ENCODE measurements at regions not wholly inside any gene's neighbourhood (a gene's known extent, or its start where the extent isn't known, plus 50 kb on each side); places are given as distances from the start of the nearest gene placed in this dataset.
"Not testable (repeated sequence)": the region's sequence is repeated elsewhere in the genome, so short reads cannot be mapped to it uniquely, and the experiment has no call there.

DNA sequence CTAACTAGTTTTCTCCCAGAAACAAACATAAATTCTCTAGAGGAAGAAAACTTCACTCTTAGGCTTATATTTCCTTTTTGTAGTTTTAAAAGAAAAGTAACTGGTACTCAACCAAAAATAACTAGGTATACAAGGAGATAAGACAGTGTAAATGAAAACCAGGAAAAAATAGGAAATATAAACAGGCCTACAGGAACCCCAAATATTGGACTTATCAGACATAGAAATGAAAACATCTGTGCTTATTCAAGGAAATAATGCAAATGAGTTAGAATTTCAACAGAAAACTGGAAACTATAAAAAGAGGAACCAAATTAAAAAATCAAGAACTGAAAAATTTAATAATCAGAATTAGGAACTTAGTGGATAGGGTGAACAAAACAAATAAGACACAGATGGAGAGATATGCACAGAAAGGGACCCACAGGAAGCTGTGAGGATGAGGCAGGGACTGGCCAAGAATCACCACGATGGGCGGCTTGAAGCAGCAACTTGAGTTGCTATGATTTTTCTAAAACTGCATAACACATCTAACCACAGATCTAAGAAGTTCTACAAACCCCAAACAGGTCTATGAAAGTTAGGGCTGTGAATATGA is 67.5 kb upstream of the ACTRT2 start:
- no peak for DNase-seq

GRCh38 chr1:2955652-2956051 is 65.6 kb upstream of the ACTRT2 start:
- no peak for DNase-seq

DNA sequence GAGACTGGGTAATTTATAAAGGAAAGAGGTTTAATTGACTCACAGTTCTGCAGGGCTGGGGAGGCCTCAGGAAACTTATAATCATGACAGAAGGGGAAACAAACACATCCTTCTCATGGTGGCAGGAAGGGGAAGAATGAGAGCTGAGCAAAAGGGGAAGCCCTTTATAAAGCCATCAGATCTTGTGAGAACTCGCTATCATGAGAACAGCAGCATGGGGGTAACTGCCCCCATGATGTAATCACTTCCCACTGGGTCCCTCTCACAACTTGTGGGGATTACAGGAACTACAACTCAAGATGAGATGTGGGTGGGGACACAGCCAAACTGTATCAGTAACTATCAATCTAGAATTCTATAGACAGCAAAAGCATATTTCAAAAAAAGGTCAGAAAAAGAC is 64.7 kb upstream of the ACTRT2 start:
- no peak for DNase-seq

DNA sequence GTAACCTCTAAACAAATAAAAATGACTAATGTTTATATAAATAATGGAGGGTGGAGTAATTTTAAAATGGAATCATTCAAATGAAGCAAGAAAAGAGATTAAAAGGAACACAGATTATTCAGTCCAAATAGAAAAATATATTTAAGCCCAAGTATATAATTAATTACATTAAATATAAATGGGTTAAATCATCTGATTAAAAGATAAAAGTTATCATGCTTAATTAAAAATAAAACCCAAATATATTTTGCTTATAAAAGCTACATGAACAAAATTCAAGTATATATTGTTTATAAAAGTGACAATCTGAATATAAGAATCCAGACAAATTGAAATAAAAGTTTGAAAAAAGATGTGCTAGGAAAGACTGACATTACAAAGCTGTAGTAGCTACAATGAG is 63.9 kb upstream of the ACTRT2 start:
- no peak for DNase-seq

- DNase-seq, result not testable (repeated sequence)
Measured at GRCh38 chr1:2959881-2960280, 61.4 kb upstream of the ACTRT2 start.

GRCh38 chr1:2961081-2961480 is 60.2 kb upstream of the ACTRT2 start:
- no peak for DNase-seq

- DNase-seq, result no peak
Measured at GRCh38 chr1:2961661-2962060, 59.6 kb upstream of the ACTRT2 start.

DNA sequence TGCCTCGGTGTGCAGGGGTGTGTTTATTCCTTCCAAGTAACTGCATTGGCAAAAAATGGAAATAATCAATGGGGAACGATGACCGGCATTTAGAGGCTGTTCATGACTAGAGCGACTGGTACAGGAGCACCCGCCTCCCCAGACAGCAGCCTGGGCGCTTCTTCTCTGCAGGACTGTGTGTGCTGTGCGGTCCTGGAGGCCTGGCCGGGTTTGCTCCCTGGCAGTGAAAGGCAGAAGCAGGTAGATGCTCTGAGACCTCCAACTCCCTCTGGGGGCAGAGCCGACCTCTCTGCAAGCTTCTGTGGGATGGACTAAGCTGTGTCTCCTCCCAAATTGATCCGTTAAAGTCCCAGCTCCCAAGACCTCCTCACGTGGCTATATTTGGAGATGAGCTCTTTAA is 59.2 kb upstream of the ACTRT2 start:
- DNase-seq, result no peak

DNA sequence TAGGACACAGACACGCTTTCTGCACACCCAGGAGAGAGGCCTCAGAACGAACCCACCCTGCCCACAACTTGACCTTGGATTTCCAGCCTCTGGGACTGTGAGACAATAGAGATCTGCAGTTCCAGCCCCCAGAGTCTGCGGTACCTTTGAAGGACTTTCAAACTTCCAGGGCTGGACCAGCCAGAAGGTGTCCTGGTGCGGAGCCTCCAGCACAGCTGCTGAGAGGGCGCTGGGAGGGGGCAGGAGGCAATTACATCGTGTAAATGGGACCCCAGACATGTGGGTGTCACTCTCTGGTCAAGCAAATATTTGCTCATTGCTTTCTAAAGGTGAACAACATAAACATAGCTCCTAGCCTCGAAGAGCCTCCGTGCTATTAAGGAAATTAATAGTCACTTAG is 58.7 kb upstream of the ACTRT2 start:
- no peak for DNase-seq

- no peak for DNase-seq
Measured at GRCh38 chr1:2962946-2963345, 58.3 kb upstream of the ACTRT2 start.

GRCh38 chr1:2965676-2966075 is 55.6 kb upstream of the ACTRT2 start:
- DNase-seq, result no peak

GRCh38 chr1:2966449-2967328 is 54.6 kb upstream of the ACTRT2 start:
- no peak for DNase-seq

- DNase-seq, result no peak
Measured at GRCh38 chr1:2967329-2967725, 53.9 kb upstream of the ACTRT2 start.

- no peak for DNase-seq
Measured at GRCh38 chr1:2967881-2968280, 53.4 kb upstream of the ACTRT2 start.

- no peak for DNase-seq
Measured at GRCh38 chr1:2968471-2968881, 52.8 kb upstream of the ACTRT2 start.

GRCh38 chr1:2969011-2969844 is 52.0 kb upstream of the ACTRT2 start:
- no peak for DNase-seq

- DNase-seq, result no peak
Measured at GRCh38 chr1:2969845-2970291, 51.4 kb upstream of the ACTRT2 start.

DNA sequence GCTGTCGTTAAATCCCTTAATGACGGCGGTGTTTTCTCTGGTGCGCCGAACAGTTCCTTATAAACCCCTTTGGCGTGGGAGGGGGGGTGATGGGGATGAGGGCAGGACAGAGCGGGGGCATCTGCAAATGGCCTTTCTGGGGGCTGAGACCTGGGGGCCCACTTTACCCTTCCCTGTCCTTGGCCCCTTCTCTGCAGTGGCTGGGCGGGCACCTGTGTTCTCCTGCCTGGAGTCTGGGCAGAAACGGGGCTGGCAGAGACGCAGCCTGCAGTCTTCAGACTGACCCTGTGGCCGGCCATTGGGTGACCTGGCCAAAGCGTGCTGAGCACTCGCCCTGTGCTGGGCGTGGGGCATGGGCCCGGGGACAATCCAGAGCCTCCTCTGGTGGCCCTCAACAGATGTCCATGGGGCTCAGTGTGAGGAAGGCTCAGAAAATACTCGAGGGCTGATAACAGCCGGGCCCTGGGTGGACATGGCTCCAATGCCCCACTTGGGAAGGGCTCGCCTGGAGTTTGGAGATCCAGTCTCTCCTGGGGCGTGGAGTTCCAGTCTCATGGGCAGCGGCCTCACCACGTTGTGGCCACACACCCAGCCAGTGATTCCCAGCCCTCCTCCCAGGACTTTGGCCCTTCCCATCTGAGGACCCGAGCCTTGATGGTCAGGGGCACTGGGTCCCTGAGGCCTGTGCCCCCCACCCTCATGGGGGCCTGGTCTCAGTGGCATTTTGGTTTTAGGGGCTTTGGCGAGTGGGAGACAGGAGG is 50.8 kb upstream of the ACTRT2 start:
- no peak for DNase-seq

- DNase-seq, result no peak
Measured at GRCh38 chr1:2971101-2971501, 50.2 kb upstream of the ACTRT2 start.

Data from NCI-H2171 treated with DMSO at 0.1 percent for 48 hours (cell line).